ENCODE measurements at regions not wholly inside any gene's neighbourhood (a gene's known extent, or its start where the extent isn't known, plus 50 kb on each side); places are given as distances from the start of the nearest gene placed in this dataset.
A peak's percentile ranks its signal among the peaks of the same experiment; 100 is the strongest.

GRCh38 chr5:158430798-158431167 lies 571.8 kb upstream of the CLINT1 start:
- SMC1A ChIA-PET (ENCODE audit: uncharacterized antibody, unreplicated experiment), result interaction anchor here (0.5 to 2.5 kb wide), 17 partner anchors 9 to 675 kb away, joined by 3 to 16 read pairs (median 3); no protein-coding TSS in a partner anchor
- H3K9me3 ChIP-seq (replicated peaks; ENCODE audit: control insufficient read depth, insufficient read depth, low read length), result peaks cover 4% of the 10 kb centered on the region; the same call in 2 of the 3 replicates
- H3K36me3 ChIP-seq (ENCODE audit: control insufficient read depth in 2 of 2, insufficient read depth in 2 of 2, low read length in 1 of 2), result no peaks in the 10 kb centered on the region
- TF ChIP-seq FOXM1 (IDR thresholded peaks at IDR 0.05; ENCODE audit: low read depth, low read length), result no peak
- TF ChIP-seq, protein P1, sequence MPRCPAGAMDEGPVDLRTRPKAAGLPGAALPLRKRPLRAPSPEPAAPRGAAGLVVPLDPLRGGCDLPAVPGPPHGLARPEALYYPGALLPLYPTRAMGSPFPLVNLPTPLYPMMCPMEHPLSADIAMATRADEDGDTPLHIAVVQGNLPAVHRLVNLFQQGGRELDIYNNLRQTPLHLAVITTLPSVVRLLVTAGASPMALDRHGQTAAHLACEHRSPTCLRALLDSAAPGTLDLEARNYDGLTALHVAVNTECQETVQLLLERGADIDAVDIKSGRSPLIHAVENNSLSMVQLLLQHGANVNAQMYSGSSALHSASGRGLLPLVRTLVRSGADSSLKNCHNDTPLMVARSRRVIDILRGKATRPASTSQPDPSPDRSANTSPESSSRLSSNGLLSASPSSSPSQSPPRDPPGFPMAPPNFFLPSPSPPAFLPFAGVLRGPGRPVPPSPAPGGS (IDR thresholded peaks at IDR 0.05; ENCODE audit: borderline replicate concordance, insufficient read depth, low read depth, low read length, poor library complexity, severe bottlenecking), result no peak
- peaks cover 23% of the 10 kb centered on the region for H3K4me1 ChIP-seq (ENCODE audit: control insufficient read depth, insufficient read depth, low read length)
- FAIRE-seq, result no peak
- no peak overlapping the region for H3K4me3 ChIP-seq
- CTCF ChIA-PET, result interaction anchor here (2.3 to 2.7 kb wide), 2 partner anchors 8 to 20 kb away, joined by 8 to 9 read pairs; no protein-coding TSS in a partner anchor
- no peak for ATAC-seq
- no peaks in the 10 kb centered on the region for H3K27me3 ChIP-seq (replicated peaks in 1 of 2; ENCODE audit: control insufficient read depth in 2 of 2, insufficient read depth in 2 of 2, low read length in 1 of 2)
- H3K4me2 ChIP-seq (ENCODE audit: control insufficient read depth, insufficient read depth), result no peak overlapping the region
- POLR2A ChIA-PET, result interaction anchor here (0.6 kb wide), 1 partner anchor 40 kb away, joined by 3 read pairs; no protein-coding TSS in a partner anchor
- H3K79me2 ChIP-seq (ENCODE audit: control insufficient read depth, insufficient read depth, low read length), result no peaks in the 10 kb centered on the region
- BruUV-seq (replicated peaks), result no TSS peak
- no peak overlapping the region for H3K9ac ChIP-seq (ENCODE audit: control insufficient read depth, insufficient read depth, low read length)
- H3K27ac ChIP-seq (ENCODE audit: control insufficient read depth, insufficient read depth), result no peak overlapping the region
- RAD21 ChIA-PET (ENCODE audit: unreplicated experiment), result interaction anchor here (1.3 kb wide), 1 partner anchor 22 kb away, joined by 8 read pairs; no protein-coding TSS in a partner anchor
- H2AFZ ChIP-seq (ENCODE audit: control insufficient read depth, low read depth, low read length), result no peak overlapping the region
- WGBS (ENCODE audit: insufficient coverage, insufficient replicate concordance, low lambda C conversion rate, missing lambda C conversion rate), result 50% methylated on average over 2 of the region's 2 CpGs
- H4K20me1 ChIP-seq (ENCODE audit: control insufficient read depth, insufficient read depth), result no peaks in the 10 kb centered on the region
- DNase-seq (ENCODE audit: low read depth, low spot score), result no peak
- in situ Hi-C loops (cut with MboI) (no loop called here), intact Hi-C loops (cut with micrococcal nuclease; ENCODE audit: unreplicated experiment) (no loop called here)

- Histone ChIP-seq H2AFZ (ENCODE audit: control insufficient read depth, low read depth, low read length) (no peak overlapping the region), H3K4me3 (no peak overlapping the region), H3K79me2 (ENCODE audit: control insufficient read depth, insufficient read depth, low read length) (no peaks in the 10 kb centered on the region), H3K4me2 (ENCODE audit: control insufficient read depth, insufficient read depth) (no peak overlapping the region), H4K20me1 (ENCODE audit: control insufficient read depth, insufficient read depth) (no peaks in the 10 kb centered on the region), H3K9me3 (replicated peaks; ENCODE audit: control insufficient read depth, insufficient read depth, low read length) (peaks cover 4% of the 10 kb centered on the region; the same call in 2 of the 3 replicates), H3K36me3 (ENCODE audit: control insufficient read depth in 2 of 2, insufficient read depth in 2 of 2, low read length in 1 of 2) (no peaks in the 10 kb centered on the region), H3K4me1 (ENCODE audit: control insufficient read depth, insufficient read depth, low read length) (peaks cover 20% of the 10 kb centered on the region), H3K27me3 (replicated peaks in 1 of 2; ENCODE audit: control insufficient read depth in 2 of 2, insufficient read depth in 2 of 2, low read length in 1 of 2) (no peaks in the 10 kb centered on the region), H3K27ac (ENCODE audit: control insufficient read depth, insufficient read depth) (no peak overlapping the region), H3K9ac (ENCODE audit: control insufficient read depth, insufficient read depth, low read length) (no peak overlapping the region)
- FAIRE-seq, result no peak
- ChIA-PET RAD21 (ENCODE audit: unreplicated experiment) (interaction anchor here (1.3 kb wide), 1 partner anchor 21 kb away, joined by 8 read pairs; no protein-coding TSS in a partner anchor), SMC1A (ENCODE audit: uncharacterized antibody, unreplicated experiment) (interaction anchor here (0.5 to 2.5 kb wide), 11 partner anchors 9 to 675 kb away, joined by 3 to 16 read pairs (median 4); no protein-coding TSS in a partner anchor), CTCF (interaction anchor here (2.7 kb wide), 1 partner anchor 19 kb away, joined by 9 read pairs; no protein-coding TSS in a partner anchor), POLR2A (interaction anchor here (0.5 to 0.6 kb wide), 2 partner anchors 40 to 707 kb away, joined by 3 read pairs; no protein-coding TSS in a partner anchor)
- 0 out of 3 replicates have a peak, but pooled peaks have one; percentile 27 for ATAC-seq
- intact Hi-C loops (cut with micrococcal nuclease; ENCODE audit: unreplicated experiment) (no loop called here), in situ Hi-C loops (cut with MboI) (no loop called here)
- 19% methylated on average over 2 of the region's 2 CpGs for WGBS (ENCODE audit: insufficient coverage, insufficient replicate concordance, low lambda C conversion rate, missing lambda C conversion rate)
- BruUV-seq (replicated peaks), result no TSS peak
- no peak for DNase-seq (ENCODE audit: low read depth, low spot score)
- TF ChIP-seq EED (IDR thresholded peaks at IDR 0.05; ENCODE audit: low read depth), result no peak
- TF ChIP-seq EGR1 (IDR thresholded peaks at IDR 0.05; ENCODE audit: borderline replicate concordance in 1 of 2, low read depth in 2 of 2, low read length in 2 of 2), result no peak
- TF ChIP-seq PBX3 (IDR thresholded peaks at IDR 0.05; ENCODE audit: insufficient replicate concordance, low read depth, low read length), result no peak
- TF ChIP-seq YY1 (IDR thresholded peaks at IDR 0.05; ENCODE audit: low read depth, low read length), result 0 out of 2 replicates have a peak, but pooled peaks have one; percentile 32
- no peak for TF ChIP-seq BACH1 (IDR thresholded peaks at IDR 0.05; ENCODE audit: borderline replicate concordance)
- TF ChIP-seq MEF2A (IDR thresholded peaks at IDR 0.05; ENCODE audit: insufficient read depth, low read depth, low read length), result peak; percentile 24; the same call in 1 of the 2 replicates
- TF ChIP-seq, protein P1 (IDR thresholded peaks at IDR 0.05; ENCODE audit: borderline replicate concordance, insufficient read depth, low read depth, low read length, poor library complexity, severe bottlenecking), result no peak
- no peak for TF ChIP-seq BMI1 (IDR thresholded peaks at IDR 0.05; ENCODE audit: borderline replicate concordance)
- TF ChIP-seq CREM (IDR thresholded peaks at IDR 0.05; ENCODE audit: low read depth), result no peak
- no peak for TF ChIP-seq SUPT20H (IDR thresholded peaks at IDR 0.05; ENCODE audit: borderline replicate concordance, control insufficient read depth, low read depth, low read length)
These were observed 571.3 kb upstream of the CLINT1 start for GRCh38 chr5:158430166-158430797.
